Smooth muscle cell (in vitro differentiated cells): ENCODE measurements at regions not wholly inside any gene's neighbourhood (a gene's known extent, or its start where the extent isn't known, plus 50 kb on each side); places are given as distances from the start of the nearest gene placed in this dataset.

ENCODE experiments used
- DNase-seq: peaks from one replicate; lab custom pipeline; 2025; ENCODE audit not compliant: unreplicated experiment; lab: John Stamatoyannopoulos, UW
- H2AFZ ChIP-seq: fragments of 200-600 bp; sonication (generic); 2 replicates; pipeline ENCODE4 v1.6.0; 2016; ENCODE audit warnings: antibody characterized with exemption, low read depth, mild to moderate bottlenecking
- H3F3A ChIP-seq: fragments of 200-600 bp; sonication (generic); 2 replicates; pipeline ENCODE4 v1.6.0; 2017; ENCODE audit warnings: antibody characterized with exemption, low read depth
- H3K27ac ChIP-seq: fragments of 200-600 bp; sonication (generic); 2 replicates; pipeline ENCODE4 v1.5.1; 2016; ENCODE audit warnings: low read depth, mild to moderate bottlenecking
- H3K27me3 ChIP-seq: fragments of 200-600 bp; sonication (generic); 2 replicates; pipeline ENCODE4 v1.6.1; 2016; ENCODE audit warnings: low read depth, mild to moderate bottlenecking
- H3K36me3 ChIP-seq: fragments of 200-600 bp; sonication (generic); 2 replicates; pipeline ENCODE4 v1.5.1; 2016; ENCODE audit warnings: low read depth
- H3K4me1 ChIP-seq: fragments of 200-600 bp; sonication (generic); 2 replicates; pipeline ENCODE4 v1.5.1; 2016; ENCODE audit warnings: low read depth
- H3K4me2 ChIP-seq: fragments of 200-600 bp; sonication (generic); 2 replicates; pipeline ENCODE4 v1.6.0; 2016; ENCODE audit warnings: mild to moderate bottlenecking
- H3K4me3 ChIP-seq: fragments of 200-600 bp; sonication (generic); 2 replicates; pipeline ENCODE4 v1.5.1; 2016; ENCODE audit warnings: mild to moderate bottlenecking
- H3K79me2 ChIP-seq: fragments of 200-600 bp; sonication (generic); 2 replicates; pipeline ENCODE4 v1.6.0; 2016; ENCODE audit warnings: low read depth, mild to moderate bottlenecking
- H3K9ac ChIP-seq: fragments of 200-600 bp; sonication (generic); 2 replicates; pipeline ENCODE4 v1.6.0; 2016; ENCODE audit warnings: low read depth
- H3K9me3 ChIP-seq: fragments of 200-600 bp; sonication (generic); replicated peaks from 2 replicates; pipeline ENCODE4 v1.5.1; 2016; ENCODE audit warnings: low read depth
- H4K20me1 ChIP-seq: fragments of 200-600 bp; sonication (generic); 2 replicates; pipeline ENCODE4 v1.6.0; 2016; ENCODE audit warnings: low read depth
- WGBS: methylation state at CpG from one replicate; pipeline ENCODE4 v1.1.7; 2016; ENCODE audit warnings: low lambda C conversion rate; 5-methylcytosine and 5-hydroxymethylcytosine counted together
- TF ChIP-seq, protein P1 (sequence below): fragments of 200-600 bp; sonication (generic); IDR thresholded peaks from 2 replicates; pipeline ENCODE4 v1.5.1; 2017; ENCODE audit warnings: borderline replicate concordance, mild to moderate bottlenecking, antibody characterized with exemption; ENCODE audit not compliant: insufficient read depth, poor library complexity, severe bottlenecking

DNA sequence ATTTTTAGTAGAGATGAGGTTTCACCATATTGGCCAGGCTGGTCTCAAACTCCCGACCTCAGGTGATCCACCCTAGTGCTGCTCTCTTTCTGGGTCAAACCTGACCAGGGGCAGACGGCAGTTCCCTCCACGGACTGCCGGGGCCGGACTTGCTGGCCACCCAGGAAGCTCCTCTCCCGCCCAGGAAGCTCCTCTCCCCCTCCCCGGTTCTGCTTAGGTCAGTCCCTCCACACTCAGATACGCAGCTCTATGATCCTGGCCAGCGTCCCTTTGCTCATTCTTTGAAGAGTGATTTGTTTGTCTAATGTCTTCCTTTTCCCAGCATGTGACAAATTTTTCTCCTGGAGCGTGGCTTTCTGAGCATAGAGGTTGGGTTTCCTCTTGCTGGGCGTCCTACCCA is 125.3 kb upstream of the B3GAT1 start:
- H3K27ac ChIP-seq: no peak overlapping the region
- H3K4me3 ChIP-seq: no peak overlapping the region
- no peak overlapping the region for H3K9ac ChIP-seq
- H3K4me2 ChIP-seq: no peak overlapping the region
- TF ChIP-seq, protein P1, sequence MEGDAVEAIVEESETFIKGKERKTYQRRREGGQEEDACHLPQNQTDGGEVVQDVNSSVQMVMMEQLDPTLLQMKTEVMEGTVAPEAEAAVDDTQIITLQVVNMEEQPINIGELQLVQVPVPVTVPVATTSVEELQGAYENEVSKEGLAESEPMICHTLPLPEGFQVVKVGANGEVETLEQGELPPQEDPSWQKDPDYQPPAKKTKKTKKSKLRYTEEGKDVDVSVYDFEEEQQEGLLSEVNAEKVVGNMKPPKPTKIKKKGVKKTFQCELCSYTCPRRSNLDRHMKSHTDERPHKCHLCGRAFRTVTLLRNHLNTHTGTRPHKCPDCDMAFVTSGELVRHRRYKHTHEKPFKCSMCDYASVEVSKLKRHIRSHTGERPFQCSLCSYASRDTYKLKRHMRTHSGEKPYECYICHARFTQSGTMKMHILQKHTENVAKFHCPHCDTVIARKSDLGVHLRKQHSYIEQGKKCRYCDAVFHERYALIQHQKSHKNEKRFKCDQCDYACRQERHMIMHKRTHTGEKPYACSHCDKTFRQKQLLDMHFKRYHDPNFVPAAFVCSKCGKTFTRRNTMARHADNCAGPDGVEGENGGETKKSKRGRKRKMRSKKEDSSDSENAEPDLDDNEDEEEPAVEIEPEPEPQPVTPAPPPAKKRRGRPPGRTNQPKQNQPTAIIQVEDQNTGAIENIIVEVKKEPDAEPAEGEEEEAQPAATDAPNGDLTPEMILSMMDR: no peak
- no peaks in the 10 kb centered on the region for H4K20me1 ChIP-seq
- H2AFZ ChIP-seq: no peak overlapping the region
- H3K36me3 ChIP-seq: no peaks in the 10 kb centered on the region
- H3K9me3 ChIP-seq: no peaks in the 10 kb centered on the region
- H3K79me2 ChIP-seq: no peaks in the 10 kb centered on the region
- peaks cover 4% of the 10 kb centered on the region for H3K27me3 ChIP-seq
- DNase-seq: no peak
- H3K4me1 ChIP-seq: no peaks in the 10 kb centered on the region
- 88% methylated on average over 11 of the region's 11 CpGs for WGBS
- no peaks in the 10 kb centered on the region for H3F3A ChIP-seq

DNA sequence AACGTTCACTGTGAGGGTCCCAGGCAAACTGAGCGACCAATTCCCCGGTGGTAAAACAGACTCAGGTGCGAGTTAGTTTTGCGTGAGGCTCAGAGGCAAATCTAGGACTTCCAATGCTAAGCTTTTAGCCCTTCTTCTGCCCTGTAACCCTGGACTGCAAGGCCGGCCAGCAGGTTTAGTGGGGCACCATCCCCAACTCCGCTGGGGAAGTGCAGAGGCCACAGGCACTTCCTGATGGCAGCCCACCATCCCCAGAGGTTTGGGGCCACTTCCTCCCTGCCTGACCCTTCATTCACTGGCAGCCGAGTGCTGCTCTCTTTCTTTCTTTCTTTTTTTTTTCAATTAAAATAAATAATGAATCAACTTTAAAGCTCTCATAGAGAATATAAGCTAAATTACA is 124.6 kb upstream of the B3GAT1 start:
- Histone ChIP-seq H3K27ac (no peak overlapping the region), H3K4me1 (no peaks in the 10 kb centered on the region), H3K4me2 (no peak overlapping the region), H3K4me3 (no peak overlapping the region), H3F3A (no peaks in the 10 kb centered on the region), H3K79me2 (no peaks in the 10 kb centered on the region), H3K9me3 (no peaks in the 10 kb centered on the region), H2AFZ (no peak overlapping the region), H3K9ac (no peak overlapping the region), H3K27me3 (peaks cover 4% of the 10 kb centered on the region), H4K20me1 (no peaks in the 10 kb centered on the region), H3K36me3 (no peaks in the 10 kb centered on the region)
- TF ChIP-seq, protein P1: no peak
- 82% methylated on average over 8 of the region's 8 CpGs for WGBS
- DNase-seq: no peak

GRCh38 chr11:134536219-134536618 is 124.2 kb upstream of the B3GAT1 start:
- no peaks in the 10 kb centered on the region for H3K4me1 ChIP-seq

More at GRCh38 chr11:134536219-134536618, 124.2 kb upstream of the B3GAT1 start:
- H3K9ac ChIP-seq: no peak overlapping the region
- 94% methylated on average over 15 of the region's 15 CpGs for WGBS
- TF ChIP-seq, protein P1: no peak
- H3K79me2 ChIP-seq: no peaks in the 10 kb centered on the region
- no peaks in the 10 kb centered on the region for H4K20me1 ChIP-seq
- no peak overlapping the region for H3K4me3 ChIP-seq
- H3K27ac ChIP-seq: no peak overlapping the region
- no peaks in the 10 kb centered on the region for H3F3A ChIP-seq
- no peak for DNase-seq
- H3K9me3 ChIP-seq: no peaks in the 10 kb centered on the region
- H3K36me3 ChIP-seq: no peaks in the 10 kb centered on the region
- peaks cover 4% of the 10 kb centered on the region for H3K27me3 ChIP-seq
- H3K4me2 ChIP-seq: no peak overlapping the region
- no peak overlapping the region for H2AFZ ChIP-seq
